AG08396 (cell line): ENCODE measurements at regions not wholly inside any gene's neighbourhood (a gene's known extent, or its start where the extent isn't known, plus 50 kb on each side); places are given as distances from the start of the nearest gene placed in this dataset.

Experiments used
- DNase-seq: peaks from one replicate; pipeline ENCODE4 v3.0.0; 2012; ENCODE audit warnings: low spot score, mixed read lengths

DNA sequence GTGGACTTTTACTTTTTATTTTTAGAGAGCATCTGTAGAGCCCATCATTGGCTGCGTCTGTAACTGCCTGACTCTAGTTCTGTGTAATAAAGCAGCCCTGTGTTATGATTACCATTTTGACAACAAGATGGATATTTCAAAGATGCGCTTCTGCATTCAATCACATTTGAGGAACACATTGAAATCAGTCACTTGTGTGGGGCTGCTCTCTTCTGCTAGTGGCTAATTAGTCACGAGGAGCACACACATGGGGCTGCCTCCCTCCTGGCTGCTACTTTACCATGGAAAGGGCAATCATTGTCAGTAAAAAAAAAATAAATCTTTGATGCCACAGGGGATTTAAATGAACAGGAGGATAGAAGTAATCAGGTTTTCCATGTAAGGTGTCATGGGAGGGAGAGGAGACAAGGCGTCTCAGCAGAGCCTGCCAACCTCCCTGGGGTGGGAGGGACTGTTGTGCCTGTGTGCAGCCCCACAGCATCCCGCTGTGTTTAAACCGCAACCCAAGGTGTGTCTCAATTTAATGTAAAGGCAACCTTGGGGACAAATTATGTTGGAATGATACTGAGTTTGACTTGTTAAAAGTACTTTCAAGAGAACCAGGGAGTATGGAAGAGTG is 205.2 kb upstream of the COBL start:
- no peak for DNase-seq

DNA sequence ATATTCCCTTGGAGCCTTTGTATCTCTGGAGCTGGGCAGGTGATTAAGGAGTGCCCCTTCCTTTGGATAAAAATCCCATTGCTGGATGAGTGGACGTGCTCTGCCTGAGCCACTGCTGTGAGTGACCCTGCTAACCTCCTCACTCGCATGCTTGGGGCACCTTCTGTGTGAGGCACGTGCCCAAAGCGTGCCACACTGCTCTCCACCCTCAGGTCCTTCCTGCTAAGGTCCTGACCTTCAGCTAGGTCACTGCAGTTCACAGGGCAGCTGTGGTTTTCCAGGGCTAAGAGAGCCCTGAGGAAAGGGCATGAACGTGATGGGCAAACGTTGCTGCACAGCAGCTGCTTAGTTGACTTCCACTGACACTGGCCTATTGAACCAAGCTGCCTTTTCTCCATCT is 204.4 kb upstream of the COBL start:
- DNase-seq = no peak

DNA sequence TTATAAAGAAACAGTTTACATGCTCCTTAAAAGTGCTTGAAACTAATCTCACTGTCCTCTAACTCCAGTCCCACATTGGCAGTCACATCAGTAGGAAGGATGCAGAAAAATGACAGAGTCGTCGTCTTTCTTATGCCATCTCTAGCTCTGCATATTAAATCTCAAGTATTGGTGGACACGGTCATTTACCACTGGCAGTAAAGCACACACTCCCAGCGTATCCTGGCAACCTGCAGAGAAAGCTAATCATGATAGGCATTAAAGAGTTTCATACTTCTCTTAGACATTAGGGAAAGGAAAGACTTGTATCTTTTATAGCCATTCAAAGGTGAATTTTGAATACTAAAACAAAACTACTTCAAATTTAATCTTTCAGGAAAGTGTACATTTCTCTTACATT is 202.0 kb upstream of the COBL start:
- DNase-seq = no peak

DNA sequence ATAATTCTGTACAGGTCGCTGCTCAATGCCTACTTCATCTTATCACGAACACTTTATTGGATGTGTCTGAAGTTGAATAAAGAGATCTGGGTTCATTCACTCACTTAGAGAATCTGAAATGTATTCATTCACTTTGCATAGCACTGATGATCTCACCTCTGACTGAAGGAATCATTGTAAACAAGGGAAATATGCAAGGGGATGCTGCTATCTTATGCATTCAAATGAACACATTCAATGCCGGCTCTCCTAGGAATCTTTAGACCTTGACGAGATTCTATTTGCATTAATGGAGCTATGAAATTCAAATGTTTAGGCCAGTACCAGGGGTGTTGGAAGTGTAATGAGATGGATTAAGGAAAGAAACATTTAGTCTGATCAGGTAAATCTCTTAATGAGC is 200.6 kb upstream of the COBL start:
- DNase-seq = no peak

DNA sequence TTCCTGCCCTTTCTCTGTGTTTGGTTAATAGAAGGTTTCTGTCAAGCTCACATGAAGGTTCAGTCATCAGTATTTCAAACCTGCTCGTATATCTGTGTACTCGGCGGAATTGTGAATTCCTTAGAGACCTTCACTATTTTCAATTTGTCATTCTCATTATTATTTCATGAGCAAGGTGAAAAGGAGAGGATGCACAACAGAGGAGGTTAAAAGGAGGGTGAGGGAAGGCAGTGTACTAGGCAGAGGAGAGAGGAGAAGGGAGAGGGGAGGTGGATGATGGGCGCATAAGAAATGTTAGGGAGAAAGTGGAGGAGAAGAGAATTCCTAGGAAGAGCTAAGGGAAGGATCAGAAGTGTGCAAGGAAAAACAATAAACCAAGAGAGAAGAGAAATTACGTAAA is 185.0 kb upstream of the COBL start:
- no peak for DNase-seq

DNA sequence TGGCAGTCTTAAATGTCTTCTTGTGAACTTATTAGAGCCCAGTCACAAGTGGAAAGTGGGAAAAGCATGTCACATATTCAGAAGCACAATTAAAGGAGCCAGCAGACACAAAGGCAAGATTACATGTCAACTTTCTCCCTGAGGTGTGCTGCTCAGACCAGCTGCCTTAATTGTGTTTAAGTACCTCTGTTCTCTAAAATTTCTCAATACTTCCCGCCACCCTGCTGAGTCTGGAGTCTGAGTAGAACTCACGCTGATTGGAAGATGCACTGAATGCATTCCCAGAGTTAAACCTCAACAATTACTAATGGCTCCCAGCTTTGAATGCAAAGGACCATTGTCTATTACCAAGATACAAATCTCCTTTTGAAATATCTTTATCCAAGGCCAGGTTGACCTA is 166.4 kb upstream of the COBL start:
- DNase-seq = no peak

DNA sequence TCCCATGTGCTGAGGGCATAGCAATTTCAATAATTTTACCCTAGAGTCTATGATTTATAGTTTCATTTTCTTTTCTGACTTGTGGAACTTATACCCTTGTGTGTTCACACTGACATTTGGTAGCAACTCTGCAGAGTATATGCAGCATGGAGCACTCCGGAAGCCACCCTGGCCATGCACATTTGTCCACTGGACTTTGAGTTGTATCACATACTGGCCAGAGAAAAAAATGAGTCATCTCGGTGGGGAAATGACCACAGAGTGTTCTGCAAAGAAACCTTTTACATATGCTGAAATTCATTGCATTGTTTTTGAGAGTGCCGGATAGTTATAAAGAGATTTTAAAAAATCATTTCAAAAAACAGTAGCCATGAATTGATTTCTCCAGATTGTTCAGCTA is 164.8 kb upstream of the COBL start:
- no peak for DNase-seq

DNA sequence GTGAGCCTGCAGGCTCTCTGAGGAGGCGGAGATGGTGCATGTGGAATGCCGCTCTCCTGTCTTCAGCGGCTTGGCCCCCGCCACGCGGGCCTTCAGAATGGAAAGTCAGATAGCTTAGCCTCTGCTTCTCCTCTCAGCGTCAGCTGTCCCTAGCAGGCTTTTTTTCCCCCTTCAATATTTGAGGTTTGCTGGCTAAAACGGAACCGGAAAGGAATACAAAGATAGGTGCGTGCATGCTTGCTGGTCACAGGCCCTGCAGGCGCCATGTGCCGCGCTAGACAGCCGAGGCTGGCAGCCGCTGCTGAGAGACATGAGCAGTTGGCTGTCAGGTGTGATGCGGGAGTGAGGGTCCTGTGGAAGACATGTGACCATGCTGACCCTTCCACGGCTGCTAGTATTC is 161.2 kb upstream of the COBL start:
- DNase-seq = no peak

DNA sequence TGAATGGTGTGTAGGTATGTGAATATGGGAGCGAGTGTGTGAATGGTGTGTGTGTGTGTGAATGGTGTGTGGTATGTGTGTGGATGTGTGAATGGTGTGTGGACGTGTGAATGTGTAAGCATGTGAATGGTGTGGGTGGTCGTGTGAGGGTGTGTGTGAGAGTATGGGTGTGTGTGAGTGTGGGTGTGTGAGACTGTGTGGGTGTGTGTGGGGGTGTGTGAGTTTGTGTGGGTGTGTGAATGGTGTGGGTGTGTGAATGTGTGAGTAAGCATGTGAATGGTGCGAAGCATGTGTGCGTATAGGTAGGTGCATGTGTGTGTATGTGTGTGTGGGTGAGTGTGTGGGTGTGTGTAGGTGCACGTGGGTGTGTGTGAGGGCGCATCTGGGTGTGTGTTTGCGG is 160.7 kb upstream of the COBL start:
- no peak for DNase-seq

DNA sequence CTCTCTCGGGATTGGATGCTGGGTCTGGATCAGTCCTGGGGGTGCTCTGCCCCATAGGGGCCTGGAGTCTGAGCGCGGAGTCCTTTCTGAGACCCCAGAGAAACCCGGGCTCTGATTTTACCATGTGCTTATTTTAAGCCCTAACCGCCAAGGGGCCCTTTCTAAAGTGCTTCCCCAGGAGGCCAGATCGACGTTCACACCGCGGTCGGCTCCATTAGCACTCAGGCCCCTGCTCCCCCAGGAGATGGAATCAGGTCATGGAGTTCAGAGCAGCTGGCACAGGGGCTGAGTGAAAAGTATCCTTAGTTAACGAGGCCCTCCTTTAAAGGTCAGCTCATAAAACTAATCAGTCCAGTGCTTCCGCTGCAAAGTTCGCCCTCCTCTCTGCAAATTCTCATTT is 159.4 kb upstream of the COBL start:
- DNase-seq = no peak

DNA sequence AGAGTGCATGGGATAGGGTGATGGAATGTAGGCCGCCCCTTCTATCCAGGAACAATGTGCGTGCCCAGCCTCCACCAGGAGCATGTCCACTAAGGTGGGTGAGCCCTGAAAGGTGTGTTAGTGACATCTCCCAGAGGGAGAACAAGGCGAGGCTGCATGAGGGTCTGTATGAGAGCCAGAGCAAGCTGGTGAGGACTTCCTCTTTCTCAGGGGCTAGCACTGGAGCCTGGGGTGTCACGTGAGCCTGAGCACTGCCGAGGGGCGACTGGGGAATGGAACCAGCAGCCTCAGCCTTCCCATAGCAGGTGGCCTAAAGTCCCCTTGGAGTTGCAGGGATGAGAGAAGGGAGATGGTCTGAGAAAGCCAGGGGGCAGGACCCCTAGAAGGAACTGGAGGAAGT is 156.3 kb upstream of the COBL start:
- no peak for DNase-seq

DNA sequence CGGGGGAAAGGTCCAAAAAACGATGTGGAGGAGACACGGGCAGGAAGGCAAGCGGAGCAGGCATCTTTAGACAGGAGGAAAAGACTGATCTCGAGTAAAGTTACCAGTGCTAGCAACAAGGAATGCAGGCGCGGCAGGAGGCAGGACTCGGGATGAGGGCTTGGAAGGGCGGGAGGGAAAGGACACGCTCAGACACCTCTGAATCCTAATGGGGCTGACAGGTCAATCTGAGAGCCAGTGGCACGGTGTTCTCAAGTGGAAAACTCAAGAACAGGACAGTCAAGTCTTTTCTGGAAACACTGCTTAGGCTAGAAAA is 155.3 kb upstream of the COBL start:
- DNase-seq = no peak

DNA sequence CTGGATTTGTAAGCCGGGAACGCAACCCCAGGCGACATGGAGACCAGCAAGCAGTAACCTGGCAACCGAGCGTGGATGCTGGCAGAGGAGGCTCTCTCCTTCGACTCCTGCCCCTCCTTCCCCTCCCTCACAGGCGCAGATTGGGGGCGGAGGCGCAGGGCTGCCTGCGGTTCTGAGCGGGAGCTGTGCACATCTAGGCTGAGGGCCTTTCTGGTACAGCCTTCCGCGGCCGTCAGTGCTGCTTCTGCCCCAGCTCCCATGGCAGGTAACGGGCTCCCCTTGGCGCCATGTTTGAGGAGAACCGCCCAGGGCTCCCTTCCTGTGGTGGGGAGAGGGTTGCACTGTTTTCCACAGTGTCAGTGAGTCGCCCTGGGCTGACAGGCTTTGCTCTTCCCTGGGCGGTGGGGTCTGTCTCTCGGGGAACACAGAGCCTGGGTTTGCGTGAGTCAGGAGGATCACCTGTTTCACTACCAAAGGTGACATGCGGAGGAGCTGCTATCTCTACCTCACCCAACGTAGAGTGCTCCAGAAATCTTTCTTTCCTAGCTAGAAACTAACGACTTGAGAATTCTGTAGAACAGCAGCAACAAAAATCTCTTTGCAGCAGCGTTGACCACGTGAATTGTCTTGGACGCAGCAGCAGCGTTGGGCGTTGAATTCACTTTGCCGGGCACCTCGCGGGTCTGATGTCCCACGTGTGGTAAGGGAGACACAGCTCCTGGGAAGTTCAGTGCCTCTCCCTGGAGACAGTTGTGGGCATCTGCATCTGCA is 154.8 kb upstream of the COBL start:
- no peak for DNase-seq

DNA sequence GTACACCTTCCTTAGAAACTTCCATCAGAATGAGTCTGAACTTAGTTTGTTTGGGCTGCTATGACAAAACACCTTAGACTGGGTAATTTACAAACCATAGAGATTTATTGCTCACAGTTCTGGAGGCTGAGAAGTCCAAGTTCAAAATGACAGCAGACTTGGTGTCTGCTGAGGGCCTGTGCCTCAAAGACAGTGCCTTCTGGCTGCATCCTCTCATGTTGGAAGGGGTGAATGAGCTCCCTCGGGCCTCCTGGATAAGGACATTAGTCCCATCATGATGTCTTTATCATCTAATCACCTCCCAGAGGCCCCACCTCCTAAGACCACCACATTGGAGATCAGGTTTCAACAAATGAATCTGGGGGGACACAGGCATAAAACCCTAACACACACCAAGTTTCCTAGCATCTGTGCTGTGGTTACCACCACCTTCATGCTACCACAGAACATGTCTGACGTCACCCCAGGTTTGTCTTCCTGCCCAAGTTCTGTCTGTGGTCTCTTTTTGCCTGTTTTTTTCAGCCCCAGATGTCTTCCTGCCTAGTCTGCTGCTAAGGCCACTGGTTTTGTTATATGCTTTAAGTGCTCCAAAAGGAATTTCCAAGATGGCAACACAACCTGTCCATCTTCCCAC is 150.9 kb upstream of the COBL start:
- DNase-seq = no peak

DNA sequence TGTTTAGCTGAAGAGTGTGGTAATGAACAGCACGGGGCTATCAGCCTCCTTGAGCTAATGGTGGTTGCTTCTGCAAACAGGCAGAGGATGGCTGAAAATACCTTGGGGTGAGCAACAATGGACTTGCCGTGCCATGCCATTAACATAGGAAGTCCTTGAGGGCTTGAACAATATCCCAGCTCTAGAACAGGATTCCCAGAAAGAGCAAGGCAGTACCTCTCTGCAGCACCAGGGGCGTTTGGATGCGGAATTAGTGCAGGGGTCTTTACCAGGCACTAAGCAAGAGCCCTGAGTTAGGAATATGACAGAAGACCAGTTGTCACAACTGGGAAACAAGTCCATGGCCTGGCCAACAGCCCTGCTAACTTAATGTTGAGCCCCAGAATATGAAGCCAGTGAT is 143.2 kb upstream of the COBL start:
- DNase-seq = no peak

DNA sequence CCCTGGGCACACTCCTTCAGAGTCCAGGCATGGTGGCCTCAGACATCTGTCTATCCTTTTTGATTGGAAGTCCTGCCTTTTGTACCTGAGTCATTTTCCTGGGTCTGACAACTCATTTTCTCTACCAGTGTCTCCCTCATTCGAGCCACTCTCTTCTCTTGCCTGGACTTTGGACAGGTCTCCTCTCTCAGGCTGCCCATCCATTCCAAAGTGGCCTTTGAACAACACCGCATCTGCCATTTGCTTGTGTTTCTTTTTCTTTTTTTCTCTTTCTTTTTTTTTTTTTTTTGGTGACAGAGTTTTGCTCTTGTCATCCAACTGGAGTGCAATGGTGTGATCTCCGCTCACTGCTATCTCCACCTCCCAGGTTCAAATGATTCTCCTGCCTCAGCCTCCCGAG is 142.1 kb upstream of the COBL start:
- no peak for DNase-seq

DNA sequence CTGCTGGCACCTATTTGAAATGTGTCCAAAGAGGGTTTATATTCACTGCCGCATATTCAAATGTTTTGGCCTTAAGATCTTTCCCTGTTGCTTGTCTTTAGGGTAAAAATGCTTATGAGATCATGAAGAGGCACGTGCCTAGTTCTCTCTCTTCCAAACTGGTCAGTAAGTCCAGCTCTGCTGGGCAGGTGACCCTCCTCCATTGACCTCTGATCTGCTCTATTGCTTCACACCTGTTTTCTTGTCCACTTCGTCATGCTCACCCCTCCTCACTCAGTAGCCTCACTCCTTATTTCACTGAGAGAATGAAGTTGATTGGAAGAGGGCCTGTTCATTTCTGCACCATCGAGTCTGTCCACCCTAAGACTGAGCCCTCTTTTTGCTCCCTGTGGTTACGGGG is 140.5 kb upstream of the COBL start:
- DNase-seq = no peak

DNA sequence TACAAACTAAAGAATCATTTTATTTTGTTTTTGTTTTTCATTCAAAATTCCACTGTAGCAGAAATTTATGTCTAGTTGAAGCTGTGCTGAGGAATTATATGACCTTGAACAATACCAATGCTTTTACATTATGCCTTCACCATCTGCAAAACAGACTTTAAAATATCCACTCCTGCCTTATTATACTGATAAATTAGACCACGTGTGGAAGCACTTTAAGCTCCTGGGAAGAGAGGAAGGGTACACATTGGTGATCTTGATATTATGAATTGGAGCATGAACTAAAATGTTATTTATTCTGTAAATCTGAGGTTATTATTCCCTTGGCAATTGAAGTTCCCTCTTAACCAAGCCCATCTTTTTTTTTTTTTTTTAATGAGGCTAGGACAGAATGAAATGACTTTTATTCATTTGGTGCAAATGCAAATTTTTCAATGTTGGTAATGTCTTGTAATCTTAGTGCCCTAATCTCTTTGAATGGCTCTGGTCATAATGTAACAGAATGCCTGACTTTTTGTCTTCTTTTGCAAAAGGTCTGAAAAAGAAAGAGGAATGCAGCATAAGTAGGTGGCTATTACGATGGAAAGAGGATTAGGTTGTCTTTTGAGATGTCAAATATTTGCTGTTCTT is 139.9 kb upstream of the COBL start:
- DNase-seq = no peak

DNA sequence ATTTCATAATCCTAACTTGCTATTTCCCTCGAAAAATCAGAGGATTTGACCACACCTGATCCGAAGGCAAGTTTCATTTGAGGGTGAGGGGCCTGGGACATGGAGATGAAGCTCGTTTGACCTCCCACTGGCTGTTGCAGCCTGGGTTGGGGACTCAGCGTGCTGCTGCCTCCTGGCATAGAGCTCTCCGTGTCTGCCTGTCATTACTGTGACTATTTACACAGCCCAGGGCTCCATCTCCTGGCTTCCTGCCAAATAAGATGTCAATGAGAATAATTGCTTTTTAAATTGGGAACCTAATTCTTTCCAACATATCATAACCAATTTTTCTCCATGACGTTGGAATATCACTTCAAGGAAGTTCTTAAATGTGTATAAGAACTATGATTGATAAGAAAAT is 139.3 kb upstream of the COBL start:
- DNase-seq = no peak

DNA sequence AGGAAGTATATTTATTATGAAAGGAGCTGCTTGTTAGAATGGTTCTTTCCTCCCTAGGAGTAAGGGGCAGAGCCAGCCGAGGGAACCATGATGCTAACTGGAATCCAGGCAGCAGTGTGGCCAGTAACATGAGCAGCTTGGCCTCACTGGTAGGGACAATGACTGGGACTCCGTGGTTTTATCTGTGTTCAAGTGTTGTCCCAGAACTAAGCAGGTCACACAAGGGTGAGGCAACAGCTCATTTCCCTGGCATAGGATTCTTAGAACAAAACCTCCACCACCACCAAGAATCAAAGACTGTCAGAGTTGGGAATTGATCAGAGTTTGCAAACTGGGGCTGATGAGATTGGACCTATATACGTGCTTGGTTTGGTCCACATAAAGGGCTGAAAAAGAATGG is 138.9 kb upstream of the COBL start:
- DNase-seq = no peak

DNA sequence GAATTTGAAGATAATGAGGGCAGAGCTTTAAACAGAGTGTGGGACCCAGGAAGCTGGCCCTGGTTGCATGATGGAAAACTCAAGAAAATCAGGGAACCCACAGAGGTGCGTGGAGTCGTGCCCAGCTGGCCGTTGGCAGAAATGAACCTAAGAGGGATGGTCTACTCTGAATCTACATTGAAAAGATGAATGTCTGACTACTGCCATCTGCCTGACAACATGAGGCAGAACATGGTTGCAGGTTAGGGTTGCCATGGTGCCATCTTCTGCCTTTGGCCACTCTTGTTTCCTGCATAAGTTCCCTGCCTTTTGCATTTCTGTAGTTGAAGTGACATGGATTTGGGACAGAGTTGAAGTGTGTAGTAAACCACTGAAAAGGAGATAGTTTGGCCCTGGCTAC is 138.5 kb upstream of the COBL start:
- no peak for DNase-seq

DNA sequence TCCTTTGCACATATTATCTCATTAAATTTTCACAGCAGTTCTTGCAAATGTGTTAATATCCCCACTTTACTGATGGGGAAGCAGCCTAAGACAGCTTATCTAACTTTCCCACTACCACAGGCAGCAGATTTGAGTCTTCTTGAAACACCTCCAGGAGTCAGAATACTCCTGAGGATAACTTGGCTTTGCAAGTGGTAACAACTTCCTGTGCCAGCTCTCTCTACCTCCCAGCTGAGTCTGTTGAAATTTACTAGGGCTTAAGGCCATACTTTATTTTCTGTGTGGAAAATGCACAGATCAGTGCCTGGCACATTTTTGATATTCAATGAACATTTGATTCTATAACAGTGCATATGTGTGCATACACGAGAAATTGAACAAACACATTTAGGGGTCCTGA is 136.1 kb upstream of the COBL start:
- no peak for DNase-seq

DNA sequence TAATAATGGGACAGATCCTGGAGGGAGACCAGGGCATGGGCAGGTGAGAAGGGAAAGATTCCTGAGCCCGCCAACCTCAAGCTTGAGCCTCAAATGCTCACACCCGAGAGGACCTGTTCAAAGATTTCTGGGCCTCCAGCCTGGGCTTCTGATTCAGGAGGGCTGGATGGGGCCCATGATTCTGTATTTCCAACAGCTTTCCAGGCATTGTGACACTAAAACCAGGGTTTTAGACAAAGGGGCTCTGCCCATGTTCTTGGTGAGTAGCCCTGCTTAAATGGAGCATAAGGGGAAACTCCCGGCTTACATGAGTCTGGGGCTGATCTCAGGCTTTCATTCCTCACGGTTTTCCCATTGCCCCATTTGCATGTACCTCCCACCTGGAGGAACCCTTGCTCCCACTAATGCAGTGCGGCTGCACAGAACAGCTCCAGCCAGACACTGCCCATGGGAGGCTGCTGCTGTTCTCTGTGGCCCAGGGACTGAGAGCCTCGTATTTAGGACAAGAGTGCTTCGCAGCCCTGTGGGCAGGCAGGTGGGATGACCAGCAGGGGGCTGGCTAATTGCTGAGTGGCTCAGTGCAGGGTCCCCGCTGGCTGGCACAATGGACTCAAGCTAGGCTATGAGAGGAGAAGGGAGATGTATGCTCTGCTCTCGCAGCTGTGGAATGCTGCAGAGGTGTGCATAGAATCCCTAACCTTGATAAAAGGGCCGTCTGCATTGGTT is 135.3 kb upstream of the COBL start:
- DNase-seq = no peak
